SKM-1 treated with dmso at 0.1 percent for 144 hours (cell line): ENCODE measurements at regions not wholly inside any gene's neighbourhood (a gene's known extent, or its start where the extent isn't known, plus 50 kb on each side); places are given as distances from the start of the nearest gene placed in this dataset.
"Not testable (repeated sequence)": the region's sequence is repeated elsewhere in the genome, so short reads cannot be mapped to it uniquely, and the experiment has no call there.

Experiments used
- DNase-seq: peaks from one replicate; lab custom pipeline; 2025; ENCODE audit not compliant: unreplicated experiment; lab: John Stamatoyannopoulos, UW

- DNase-seq: not testable (repeated sequence)
Measured at GRCh38 chr7:80019809-80020207, 114.8 kb upstream of the GNAI1 start.

DNA sequence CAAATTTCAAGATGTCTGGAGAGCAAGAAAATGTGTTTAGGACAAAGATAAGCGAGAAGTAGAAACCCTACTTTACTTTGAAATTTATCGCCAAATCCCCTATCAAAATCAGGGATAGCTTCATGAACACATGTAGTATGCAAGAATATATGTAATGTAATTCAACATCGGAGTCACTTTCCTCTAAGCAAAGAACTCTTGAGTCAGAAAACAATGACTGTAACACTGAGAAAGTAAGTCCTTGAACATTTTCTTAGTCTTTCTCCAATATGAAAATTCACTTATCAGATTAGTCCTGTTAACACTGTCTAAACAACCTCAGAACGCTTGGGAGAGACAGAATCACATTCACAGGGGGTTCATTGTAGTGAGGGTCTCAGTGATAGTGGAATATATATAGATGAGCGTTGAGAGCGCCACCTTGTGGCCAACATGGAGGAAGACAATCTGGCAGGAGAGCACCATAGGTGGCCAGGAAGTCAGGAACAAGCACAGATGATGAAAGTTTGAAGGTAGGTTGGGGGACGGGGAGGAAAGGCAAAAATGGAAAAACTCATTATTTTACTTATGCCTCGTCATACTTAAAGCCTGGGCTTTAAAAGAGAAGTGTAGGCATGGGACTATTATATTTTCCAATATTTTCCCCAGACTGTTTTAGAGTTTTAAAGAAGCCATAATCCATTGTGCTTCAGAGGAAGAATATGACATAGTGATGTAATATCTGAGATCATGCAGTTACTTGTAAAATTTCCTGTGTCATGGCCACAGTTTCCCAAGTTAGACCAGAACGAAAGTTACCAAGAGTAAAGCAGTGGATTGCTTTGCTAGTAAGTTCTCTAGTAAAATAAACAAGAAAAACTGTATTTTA lies 115.5 kb upstream of the GNAI1 start:
- peak; percentile 51 for DNase-seq

- no peak for DNase-seq
Measured at GRCh38 chr7:80017101-80017698, 117.4 kb upstream of the GNAI1 start.

DNA sequence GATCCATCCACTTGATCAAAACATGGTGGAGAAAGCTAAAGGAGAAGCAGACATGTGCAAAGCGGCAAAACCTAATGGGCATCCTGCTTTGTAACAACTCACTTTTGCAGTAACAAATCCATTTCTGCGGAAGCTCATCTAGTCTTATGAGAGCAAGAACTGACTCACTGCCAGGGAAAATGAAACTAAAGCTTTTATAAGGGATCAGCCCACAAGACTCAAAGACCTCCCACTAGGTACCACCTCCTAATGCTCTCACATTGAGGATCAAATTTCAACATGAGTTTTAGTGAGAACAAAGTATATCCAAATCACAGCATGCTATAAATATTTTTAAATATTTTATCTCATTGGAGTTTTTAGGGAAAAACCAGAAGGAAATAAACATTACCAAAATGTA lies 120.1 kb upstream of the GNAI1 start:
- DNase-seq: no peak

- no peak for DNase-seq
Measured at GRCh38 chr7:80008039-80008438, 126.6 kb upstream of the GNAI1 start.

DNA sequence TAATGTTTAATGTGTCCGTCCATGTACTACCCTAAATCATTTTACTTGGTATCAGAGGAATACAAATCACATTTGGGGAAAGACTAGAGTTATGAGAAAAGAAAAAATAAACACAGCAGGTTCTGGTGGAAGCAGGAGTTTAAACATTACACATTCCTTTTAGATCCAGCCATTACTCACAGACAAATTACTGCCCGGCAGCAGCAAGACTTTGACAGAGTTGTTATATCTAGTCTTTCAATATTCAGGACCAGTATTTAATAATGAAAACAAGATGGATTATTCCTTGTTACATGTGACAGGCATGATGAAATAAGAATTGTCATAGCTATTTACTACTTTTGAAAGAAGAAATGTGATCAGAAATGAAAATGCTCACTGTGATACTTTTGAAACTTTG lies 131.8 kb upstream of the GNAI1 start:
- DNase-seq: no peak

- DNase-seq: no peak
Measured at GRCh38 chr7:79998363-79998762, 136.3 kb upstream of the GNAI1 start.

- DNase-seq: no peak
Measured at GRCh38 chr7:79997345-79997744, 137.3 kb upstream of the GNAI1 start.

- DNase-seq: not testable (repeated sequence)
Measured at GRCh38 chr7:79995741-79996140, 138.9 kb upstream of the GNAI1 start.

DNA sequence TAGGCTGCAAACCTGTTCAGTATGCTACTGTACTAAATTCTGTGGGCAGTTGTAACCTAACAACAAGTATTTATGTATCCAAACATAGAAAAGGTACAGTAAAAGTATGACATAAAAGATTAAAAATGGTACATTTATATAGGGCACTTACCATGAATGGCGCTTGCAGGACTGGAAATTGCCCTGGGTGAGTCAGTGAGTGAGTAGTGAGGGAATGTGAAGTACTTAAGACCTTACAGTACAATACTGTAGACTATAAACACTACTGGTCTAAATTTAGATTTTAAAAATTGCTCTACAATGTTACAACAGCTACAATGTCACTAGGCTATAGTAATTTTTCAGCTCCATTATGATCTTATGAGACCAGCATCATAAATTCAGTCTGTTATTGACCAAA lies 146.0 kb upstream of the GNAI1 start:
- DNase-seq: no peak

GRCh38 chr7:79984210-79984609 lies 150.4 kb upstream of the GNAI1 start:
- DNase-seq: no peak

GRCh38 chr7:79982141-79982770 lies 152.4 kb upstream of the GNAI1 start:
- no peak for DNase-seq

GRCh38 chr7:79980376-79980775 lies 154.3 kb upstream of the GNAI1 start:
- DNase-seq: no peak

- DNase-seq: no peak
Measured at GRCh38 chr7:79979437-79979836, 155.2 kb upstream of the GNAI1 start.

DNA sequence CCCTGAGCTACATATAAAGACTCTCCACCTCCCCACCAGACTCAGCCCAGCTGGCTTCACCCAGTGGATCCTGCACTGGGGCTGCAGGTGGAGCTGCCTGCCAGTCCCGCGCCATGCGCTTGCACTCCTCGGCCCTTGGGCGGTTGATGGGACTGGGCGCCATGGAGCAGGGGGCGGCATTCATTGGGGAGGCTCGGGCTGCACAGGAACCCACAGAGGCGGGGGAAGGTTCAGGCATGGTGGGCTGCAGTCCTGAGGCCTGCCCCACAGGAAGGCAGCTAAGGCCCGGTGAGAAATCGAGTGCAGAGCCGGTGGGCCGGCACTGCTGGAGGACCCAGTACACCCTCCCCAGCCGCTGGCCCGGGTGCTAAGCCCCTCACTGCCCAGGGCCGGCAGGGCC lies 157.2 kb upstream of the GNAI1 start:
- DNase-seq: no peak

DNA sequence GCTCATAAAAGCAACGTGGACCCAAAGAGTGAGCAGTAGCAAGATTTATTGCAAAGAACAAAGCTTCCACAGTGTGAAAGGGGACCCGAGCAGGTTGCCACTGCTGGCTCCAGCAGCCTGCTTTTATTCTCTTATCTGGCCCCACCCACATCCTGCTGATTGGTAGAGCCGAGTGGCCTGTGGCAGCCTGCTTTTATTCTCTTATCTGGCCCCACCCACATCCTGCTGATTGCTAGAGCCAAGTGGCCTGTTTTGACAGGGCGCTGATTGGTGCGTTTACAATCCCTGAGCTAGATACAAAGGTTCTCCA lies 158.0 kb upstream of the GNAI1 start:
- DNase-seq: not testable (repeated sequence)

- DNase-seq: not testable (repeated sequence)
Measured at GRCh38 chr7:79975986-79976710, 158.5 kb upstream of the GNAI1 start.

DNA sequence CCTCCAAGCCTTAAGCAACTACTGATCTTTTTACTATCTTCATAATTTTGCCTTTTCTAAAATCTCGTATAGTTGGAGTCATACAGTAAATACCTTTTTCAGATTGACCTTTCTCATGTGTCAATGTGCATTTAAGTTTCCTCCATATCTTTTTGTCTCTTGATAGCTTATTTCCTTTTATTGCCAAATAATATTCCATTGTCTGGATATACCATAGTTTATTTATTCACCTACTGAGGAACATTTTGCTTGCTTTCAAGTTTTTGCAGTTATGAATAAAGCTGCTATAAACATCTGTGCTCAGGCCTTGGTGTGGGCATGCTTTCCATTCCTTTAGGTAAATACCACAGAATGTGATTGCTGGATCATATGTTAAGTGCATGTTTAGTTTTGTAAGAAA lies 161.2 kb upstream of the GNAI1 start:
- DNase-seq: no peak

- DNase-seq: no peak
Measured at GRCh38 chr7:79971058-79971457, 163.6 kb upstream of the GNAI1 start.

DNA sequence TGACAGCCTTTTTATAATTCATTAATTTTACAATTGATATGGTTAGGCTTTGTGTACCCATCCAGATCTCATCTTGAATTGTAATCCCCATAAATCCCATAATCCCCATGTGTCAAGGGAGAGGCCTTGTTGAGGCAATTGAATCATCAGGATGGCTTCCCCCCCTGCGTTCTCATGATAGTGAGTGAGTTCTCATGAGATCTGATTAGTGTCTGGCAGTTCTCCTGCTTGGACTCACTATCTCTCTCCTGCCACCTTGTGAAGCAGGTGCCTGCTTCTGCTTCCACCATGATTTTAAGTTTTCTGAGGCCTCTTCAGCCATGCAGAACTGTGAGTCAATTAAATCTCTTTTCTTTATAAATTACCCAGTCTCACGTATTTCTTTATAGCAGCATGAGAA lies 165.7 kb upstream of the GNAI1 start:
- DNase-seq: no peak

- no peak for DNase-seq
Measured at GRCh38 chr7:79968077-79968648, 166.5 kb upstream of the GNAI1 start.
